PFSK-1 (cell line): ENCODE measurements at regions not wholly inside any gene's neighbourhood (a gene's known extent, or its start where the extent isn't known, plus 50 kb on each side); places are given as distances from the start of the nearest gene placed in this dataset.

Source experiments
- FOXP2 ChIP-seq: optimal IDR thresholded peaks from 2 replicates; pipeline ENCODE3; 2011; ENCODE audit warnings: borderline replicate concordance, control low read depth, inconsistent platforms; ENCODE audit not compliant: insufficient read depth; ENCODE audit errors: extremely low read length, extremely low read depth
- POLR2AphosphoS5 ChIP-seq: IDR thresholded peaks from 2 replicates; pipeline ENCODE4 v1.6.1; 2012; ENCODE audit warnings: low read depth, mild to moderate bottlenecking, control low read depth, low read length, moderate library complexity
- REST ChIP-seq, 2 experiments: IDR thresholded peaks; 2 replicates each; pipeline versions ENCODE4 v1.6.1 to v1.8.0; 2011 to 2012; ENCODE audit warnings: low read depth in 2 of 2, low read length in 2 of 2, control low read depth in 1 of 2, inconsistent platforms in 1 of 2, mild to moderate bottlenecking in 1 of 2, moderate library complexity in 1 of 2; ENCODE audit not compliant: insufficient read depth in 1 of 2
- SIN3A ChIP-seq: IDR thresholded peaks from 2 replicates; pipeline ENCODE4 v1.6.1; 2012; ENCODE audit warnings: mild to moderate bottlenecking, low read length, moderate library complexity, borderline replicate concordance; ENCODE audit not compliant: insufficient read depth
- TAF1 ChIP-seq: IDR thresholded peaks from 2 replicates; pipeline ENCODE4 v1.6.1; 2012; ENCODE audit warnings: low read length, control low read depth, borderline replicate concordance; ENCODE audit not compliant: insufficient read depth

DNA sequence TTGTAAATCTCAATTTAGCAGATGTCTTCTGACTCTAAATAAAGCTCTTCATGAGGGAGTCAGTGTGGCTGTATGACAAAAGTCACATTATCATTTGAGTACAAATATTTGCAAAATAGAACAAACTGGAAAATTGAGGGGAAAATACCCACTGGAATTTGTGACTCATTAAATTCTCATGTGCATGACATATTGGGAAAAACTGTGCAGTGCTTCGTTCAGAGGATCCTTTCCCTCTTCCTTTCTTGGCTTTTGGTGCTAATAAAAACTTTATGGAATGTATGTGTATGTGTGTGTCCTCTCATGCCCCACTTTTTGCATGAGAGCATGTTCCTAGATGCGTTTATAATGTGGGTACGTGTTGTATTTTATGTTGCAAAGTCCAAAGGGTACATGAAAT is 267.8 kb downstream of the KTN1 start:
- TF ChIP-seq REST (IDR thresholded peaks at IDR 0.05; ENCODE audit: insufficient read depth in 1 of 2, low read depth in 2 of 2, low read length in 2 of 2) (no peak), TAF1 (no peak), POLR2AphosphoS5 (no peak), FOXP2 (no peak), SIN3A (no peak)

DNA sequence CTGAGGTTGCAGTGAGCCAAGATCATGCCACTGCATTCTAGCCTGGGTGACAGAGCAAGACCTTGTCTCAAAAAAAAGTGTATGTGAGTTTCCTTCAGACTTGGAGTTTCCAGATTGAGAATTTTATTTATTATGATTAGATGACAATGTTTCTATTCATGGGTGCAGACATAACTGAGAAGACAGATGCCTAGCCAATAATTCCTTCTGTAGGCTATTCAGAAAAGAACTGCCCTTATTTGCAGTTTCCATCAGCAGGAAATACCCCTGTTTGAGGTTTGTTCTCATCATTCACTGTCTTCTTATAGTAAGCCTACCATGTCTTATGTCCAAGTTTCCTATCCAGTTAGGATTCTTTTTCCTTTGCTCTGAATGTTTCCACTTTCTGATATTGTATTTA is 269.0 kb downstream of the KTN1 start:
- TF ChIP-seq REST (IDR thresholded peaks at IDR 0.05; ENCODE audit: insufficient read depth in 1 of 2, low read depth in 2 of 2, low read length in 2 of 2) = no peak

DNA sequence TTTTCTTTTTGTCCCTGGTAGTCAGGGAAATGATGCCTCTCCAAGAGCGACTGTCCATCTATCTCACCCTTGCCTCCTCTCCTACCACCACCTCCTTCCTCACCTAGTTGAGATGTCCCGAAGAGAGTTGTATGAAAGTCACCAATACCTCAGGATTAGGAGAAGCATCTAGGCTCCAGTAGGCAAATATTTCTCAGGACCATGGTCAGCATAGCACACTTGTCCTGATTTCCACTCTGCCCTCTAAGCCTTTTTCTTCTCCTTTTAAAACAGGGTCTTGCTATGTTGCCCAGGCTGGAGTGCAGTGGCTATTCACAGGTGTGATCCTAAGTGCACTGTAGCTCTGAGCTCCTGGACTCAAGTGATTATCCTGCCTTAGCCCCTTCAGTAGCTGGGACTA is 268.4 kb upstream of the PELI2 start:
- TF ChIP-seq SIN3A (no peak), REST (IDR thresholded peaks at IDR 0.05; ENCODE audit: insufficient read depth in 1 of 2, low read depth in 2 of 2, low read length in 2 of 2) (peak; percentile 58 to 81; a peak in 3 of 4 replicates)

DNA sequence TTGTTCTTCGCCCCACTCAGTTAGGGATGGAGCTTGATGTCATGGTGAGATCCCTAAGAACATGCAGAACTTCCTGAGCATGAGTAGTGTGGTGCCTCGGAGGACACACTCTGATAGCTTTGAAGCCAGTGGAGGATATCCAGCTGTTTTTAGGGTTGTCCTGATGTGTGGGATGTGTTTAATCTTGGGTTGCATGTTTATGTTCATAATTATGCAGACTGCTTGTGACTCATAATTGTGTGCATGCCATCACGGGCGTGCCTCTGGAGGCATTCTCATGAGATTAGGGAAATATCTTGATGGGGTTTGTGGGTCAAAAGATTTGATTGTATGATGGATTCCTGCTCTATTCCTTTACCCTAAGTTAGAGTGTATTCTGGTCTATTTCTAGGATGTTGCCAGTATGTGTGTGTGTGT is 267.4 kb upstream of the PELI2 start:
- TF ChIP-seq FOXP2 = no peak
- TF ChIP-seq REST (IDR thresholded peaks at IDR 0.05; ENCODE audit: insufficient read depth in 1 of 2, low read depth in 2 of 2, low read length in 2 of 2) = no peak
- TF ChIP-seq SIN3A = no peak
- no peak for TF ChIP-seq TAF1
- TF ChIP-seq POLR2AphosphoS5 = no peak

- TF ChIP-seq FOXP2 (no peak), TAF1 (no peak), REST (IDR thresholded peaks at IDR 0.05; ENCODE audit: insufficient read depth in 1 of 2, low read depth in 2 of 2, low read length in 2 of 2) (no peak)
Measured at GRCh38 chr14:55851301-55851700, 266.9 kb upstream of the PELI2 start.
